NCI-H2196 (cell line): ENCODE measurements at regions not wholly inside any gene's neighbourhood (a gene's known extent, or its start where the extent isn't known, plus 50 kb on each side); places are given as distances from the start of the nearest gene placed in this dataset.

ENCODE experiments used
- DNase-seq: peaks from one replicate; lab custom pipeline; 2025; ENCODE audit not compliant: unreplicated experiment; lab: John Stamatoyannopoulos, UW

DNA sequence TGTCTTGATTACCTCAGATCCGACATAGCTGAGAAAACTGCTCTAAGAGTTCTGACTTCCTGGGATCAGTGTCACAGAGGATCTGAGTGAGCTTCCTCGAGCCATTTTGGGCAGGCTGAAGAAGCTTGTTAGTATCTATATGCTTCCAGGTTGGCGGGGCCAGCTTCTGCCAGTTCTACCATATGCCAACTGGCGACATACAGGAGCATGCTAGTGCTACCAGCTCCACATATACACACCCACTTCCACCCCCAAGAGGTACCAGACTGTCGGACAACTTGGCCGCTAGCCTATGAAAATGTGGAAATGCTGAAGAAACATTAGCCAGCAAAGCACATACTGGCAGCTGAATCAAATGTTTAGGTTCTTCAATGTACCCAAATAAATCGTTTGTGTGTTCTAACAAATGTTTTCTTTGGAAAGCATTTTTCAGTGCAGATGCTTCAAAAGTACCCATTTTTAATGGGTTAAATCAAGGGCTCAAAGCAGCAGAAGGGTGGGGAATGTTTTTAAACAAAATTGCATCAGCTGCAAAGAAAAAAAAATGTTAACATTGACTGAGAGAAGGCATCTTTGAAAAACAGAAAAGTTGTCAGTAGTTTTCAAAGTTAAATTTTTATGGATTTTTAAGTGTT, 163.7 kb downstream of the KLF12 start:
- DNase-seq, result no peak

DNA sequence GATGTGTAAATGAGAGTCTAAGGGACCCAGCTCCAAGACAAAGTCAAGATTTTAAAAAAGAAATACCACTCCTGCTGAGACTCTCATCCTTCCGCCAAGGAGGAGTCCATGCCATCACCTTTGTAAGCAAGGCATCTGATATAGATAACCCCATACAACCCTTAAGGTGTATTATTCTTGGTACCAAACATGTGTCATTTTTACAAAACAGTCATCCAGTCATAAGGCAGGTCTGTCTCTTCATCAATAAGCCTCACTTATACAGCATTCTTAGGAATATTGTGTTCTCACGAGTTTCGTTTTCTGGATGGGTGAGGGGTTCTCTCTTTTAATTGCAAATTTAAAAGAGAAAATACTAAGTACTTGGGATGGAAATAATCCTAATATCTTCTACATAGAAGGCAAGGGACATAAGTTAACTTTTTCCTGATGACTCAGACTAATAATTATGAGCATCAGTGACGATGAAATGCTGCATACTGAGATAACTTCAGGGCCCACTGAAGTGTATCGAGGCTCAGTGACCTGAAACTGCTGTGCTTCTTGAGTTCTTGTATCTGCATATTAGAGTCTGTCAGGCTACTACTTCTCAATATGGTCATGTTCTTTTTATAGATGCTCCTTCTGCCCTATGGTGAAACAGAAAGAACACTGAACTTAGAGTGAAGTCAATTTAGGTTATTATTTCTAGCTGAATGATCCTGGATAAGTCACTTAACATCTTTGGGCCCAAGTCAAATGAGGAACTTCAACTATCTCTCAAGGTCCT, 166.6 kb downstream of the KLF12 start:
- no peak for DNase-seq

DNA sequence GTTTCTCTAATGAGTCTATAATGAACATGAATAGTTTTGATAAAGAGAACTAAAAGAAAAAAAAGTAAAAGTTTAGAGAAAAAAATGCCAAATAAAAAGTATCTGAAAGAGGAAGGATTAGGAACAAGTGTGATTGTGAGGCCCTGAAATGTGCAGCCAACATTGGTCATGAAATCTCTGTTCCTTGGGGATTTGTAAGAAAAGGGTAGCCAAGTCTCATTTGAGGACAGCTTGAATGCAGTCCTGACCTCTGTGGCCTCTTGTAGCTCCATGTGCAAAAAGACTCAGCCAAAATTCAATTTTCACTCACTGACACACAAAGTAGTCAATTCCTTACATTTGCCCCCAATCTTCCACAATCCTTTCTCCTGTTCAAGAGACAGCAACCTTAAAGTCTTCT, 167.9 kb downstream of the KLF12 start:
- DNase-seq, result no peak

GRCh38 chr13:73962284-73962683, 171.9 kb downstream of the KLF12 start:
- DNase-seq, result no peak

GRCh38 chr13:73961181-73961580, 173.0 kb downstream of the KLF12 start:
- no peak for DNase-seq

GRCh38 chr13:73960474-73960873, 173.7 kb downstream of the KLF12 start:
- no peak for DNase-seq

GRCh38 chr13:73958657-73959397, 175.4 kb downstream of the KLF12 start:
- no peak for DNase-seq

DNA sequence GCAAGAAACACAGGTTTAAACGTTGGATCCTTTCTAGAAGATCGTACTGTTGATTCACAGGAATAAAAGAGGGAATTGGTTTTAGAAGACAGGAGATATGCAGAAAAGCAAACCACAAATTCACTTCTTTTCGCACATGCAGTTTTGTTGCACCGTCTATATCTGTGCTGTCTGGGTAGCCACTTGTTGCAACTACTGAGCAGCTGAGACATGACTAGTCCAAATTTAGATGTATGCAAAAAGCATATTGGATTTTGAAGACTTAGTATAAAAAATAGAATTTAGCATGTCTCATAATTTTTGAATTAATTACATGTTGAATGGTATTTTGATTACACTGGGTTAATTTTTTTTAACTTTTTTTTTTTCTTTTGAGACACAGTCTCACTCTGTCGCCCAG, 176.3 kb downstream of the KLF12 start:
- no peak for DNase-seq

DNA sequence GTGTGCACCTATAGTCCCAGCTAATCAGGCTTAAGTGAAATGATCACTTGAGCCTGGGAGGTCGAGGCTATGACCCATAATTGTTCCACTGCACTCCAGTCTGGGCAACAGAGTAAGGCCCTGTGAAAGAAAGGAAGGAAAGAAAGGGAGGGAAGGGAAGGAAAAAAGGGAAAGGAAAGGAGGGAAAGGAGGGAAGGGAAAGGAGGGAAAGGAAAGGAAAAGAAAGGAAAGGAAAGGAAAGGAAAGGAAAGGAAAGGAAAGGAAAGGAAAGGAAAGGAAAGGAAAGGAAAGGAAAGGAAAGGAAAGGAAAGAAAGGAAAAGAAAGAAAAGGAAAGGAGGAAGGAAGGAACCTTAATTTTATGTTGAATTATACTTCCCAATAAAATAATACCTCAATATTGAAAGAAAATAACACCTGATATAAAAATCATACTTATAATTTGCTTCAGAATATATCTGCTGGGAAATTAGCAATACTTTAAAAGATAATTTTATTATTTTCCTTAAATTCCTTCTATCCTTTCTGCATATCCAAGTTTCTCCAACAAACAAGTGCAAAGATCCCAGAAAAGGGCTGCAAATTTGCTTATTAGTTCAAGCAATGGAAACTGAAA, 177.3 kb downstream of the KLF12 start:
- DNase-seq, result no peak

DNA sequence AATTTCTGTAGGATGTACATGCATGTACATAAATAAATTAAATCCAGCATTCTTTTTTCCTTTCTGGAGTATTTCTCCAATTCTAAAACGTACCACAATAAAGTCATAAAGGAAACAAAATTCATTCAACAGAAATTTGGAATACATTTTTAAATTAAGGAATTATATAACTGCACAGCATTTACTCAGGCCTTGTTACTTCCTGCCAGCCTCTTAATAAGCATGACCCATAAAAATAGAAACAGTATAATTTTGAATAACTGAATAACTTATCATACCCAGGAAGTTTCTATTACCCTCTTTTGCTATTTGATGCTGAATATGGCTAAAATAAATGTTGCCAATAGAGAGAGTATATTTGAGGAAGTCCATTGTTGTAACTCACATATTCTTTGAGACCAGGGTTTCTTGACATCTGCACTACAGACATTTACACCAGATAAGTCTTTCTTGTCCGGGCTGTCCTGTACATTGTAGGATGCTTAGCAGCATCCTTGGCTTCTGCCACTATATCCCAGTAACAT, 178.2 kb downstream of the KLF12 start:
- DNase-seq, result no peak

DNA sequence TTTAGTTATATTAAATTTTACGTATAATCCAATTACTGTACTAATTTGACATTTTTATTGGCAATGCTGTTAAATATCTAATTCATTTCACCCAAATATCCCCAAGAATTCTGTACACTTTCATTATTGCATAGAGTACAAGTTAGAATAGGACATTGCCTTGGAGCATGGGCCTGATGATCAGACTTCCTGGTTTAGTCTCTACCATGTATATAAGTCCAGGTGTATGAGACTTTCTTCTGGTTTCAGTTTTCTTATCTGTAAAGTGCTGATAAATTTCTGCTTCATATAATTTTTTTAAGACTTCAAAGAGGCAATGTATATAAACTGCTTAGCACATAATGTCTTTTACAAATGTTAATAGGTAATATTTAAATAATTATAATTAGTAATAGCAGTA, 179.4 kb downstream of the KLF12 start:
- DNase-seq, result no peak

DNA sequence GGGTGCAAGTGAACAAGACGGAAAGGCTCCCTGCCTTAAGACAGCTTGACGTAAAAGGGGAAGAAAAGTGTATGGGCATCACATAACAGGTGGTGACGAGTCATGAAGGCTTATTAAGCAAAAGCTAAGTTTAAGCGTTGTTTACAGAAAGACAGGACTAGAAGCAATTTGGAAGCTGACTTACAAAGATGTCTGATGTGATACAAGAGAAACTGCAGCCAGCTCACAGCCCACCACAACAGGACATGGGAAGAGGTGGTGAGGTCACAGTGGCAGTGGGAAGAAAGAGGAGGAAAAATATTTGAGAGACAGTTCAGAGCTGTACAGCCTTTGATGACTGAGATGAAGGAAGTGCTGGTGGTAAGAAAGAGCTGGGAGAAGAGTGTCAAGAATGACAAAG, 181.6 kb downstream of the KLF12 start:
- no peak for DNase-seq

GRCh38 chr13:73948848-73949529, 185.2 kb downstream of the KLF12 start:
- no peak for DNase-seq

- DNase-seq, result no peak
Observed at GRCh38 chr13:73945871-73946270, 188.3 kb downstream of the KLF12 start.

DNA sequence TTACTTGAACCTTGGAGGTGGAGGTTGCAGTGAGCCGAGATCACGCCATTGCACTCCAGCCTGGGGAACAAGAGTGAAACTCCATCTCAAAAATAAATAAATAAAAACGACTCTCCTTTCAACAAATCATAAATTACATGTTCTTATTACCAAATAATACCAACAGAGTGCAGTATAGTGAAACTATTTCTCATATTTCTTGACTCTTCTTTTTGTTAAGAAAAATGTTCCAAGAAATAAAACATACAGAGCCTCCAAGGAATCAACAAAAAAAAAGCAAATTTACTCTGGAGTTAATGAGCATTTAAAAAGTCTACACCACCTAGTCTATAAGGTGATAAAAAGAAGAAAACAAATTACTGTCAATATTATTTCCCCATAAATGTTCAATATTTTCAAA, 188.8 kb downstream of the KLF12 start:
- DNase-seq, result no peak

- no peak for DNase-seq
Observed at GRCh38 chr13:73943965-73944233, 190.3 kb downstream of the KLF12 start.

GRCh38 chr13:73943137-73943964, 190.9 kb downstream of the KLF12 start:
- DNase-seq, result no peak

GRCh38 chr13:73941752-73942151, 192.5 kb downstream of the KLF12 start:
- DNase-seq, result no peak

DNA sequence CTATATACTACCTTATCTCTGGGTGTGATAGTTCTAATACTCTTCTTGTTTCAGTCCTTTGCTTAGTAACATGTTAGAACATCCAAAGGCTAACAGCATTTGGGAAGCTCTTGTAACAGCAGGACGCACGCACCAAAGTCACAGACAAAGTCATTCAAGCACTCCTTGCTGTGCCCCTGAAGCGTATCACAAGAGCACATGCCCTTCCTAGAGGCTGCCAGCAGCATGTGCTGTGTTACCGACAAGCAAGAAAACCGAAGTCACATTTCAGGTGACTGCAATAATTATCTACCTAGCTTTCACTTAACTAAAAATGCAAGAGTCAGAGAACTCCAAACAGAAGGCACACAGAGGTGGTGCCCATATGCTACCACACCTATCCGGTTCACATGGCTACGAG, 194.1 kb downstream of the KLF12 start:
- no peak for DNase-seq

GRCh38 chr13:73939603-73940002, 194.6 kb downstream of the KLF12 start:
- DNase-seq, result no peak

- DNase-seq, result no peak
Observed at GRCh38 chr13:73939071-73939380, 195.2 kb downstream of the KLF12 start.
